ENCODE measurements at regions not wholly inside any gene's neighbourhood (a gene's known extent, or its start where the extent isn't known, plus 50 kb on each side); places are given as distances from the start of the nearest gene placed in this dataset.

- Histone ChIP-seq H3K27ac (ENCODE audit: insufficient read depth, low read depth, low read length, poor library complexity, severe bottlenecking) (no peak overlapping the region), H3K4me1 (ENCODE audit: control insufficient read depth, insufficient read depth, low read length) (no peaks in the 10 kb centered on the region), H3K9me3 (ENCODE audit: control insufficient read depth, low read length) (no peaks in the 10 kb centered on the region), H3K27me3 (ENCODE audit: control insufficient read depth, insufficient read depth, low read length, poor library complexity, severe bottlenecking) (no peaks in the 10 kb centered on the region), H3K36me3 (ENCODE audit: control insufficient read depth, insufficient read depth, low read length) (no peaks in the 10 kb centered on the region), H3K4me3 (ENCODE audit: insufficient read depth, low read depth, low read length) (no peak overlapping the region)
- 92 to 97% methylated on average over 2 of the region's 2 CpGs for WGBS, 2 experiments
These were observed 465.4 kb upstream of the CCL2 start for GRCh38 chr17:33789658-33790057.

GRCh38 chr17:33797181-33797580 is 457.9 kb upstream of the CCL2 start:
- Histone ChIP-seq H3K4me1 (ENCODE audit: control insufficient read depth, insufficient read depth, low read length) (no peaks in the 10 kb centered on the region), H3K9me3 (ENCODE audit: control insufficient read depth, low read length) (no peaks in the 10 kb centered on the region), H3K36me3 (ENCODE audit: control insufficient read depth, insufficient read depth, low read length) (no peaks in the 10 kb centered on the region), H3K27me3 (ENCODE audit: control insufficient read depth, insufficient read depth, low read length, poor library complexity, severe bottlenecking) (no peaks in the 10 kb centered on the region), H3K4me3 (ENCODE audit: insufficient read depth, low read depth, low read length) (no peak overlapping the region), H3K27ac (ENCODE audit: insufficient read depth, low read depth, low read length, poor library complexity, severe bottlenecking) (no peak overlapping the region)
- 93 to 94% methylated on average over 3 to 4 of the region's 4 CpGs for WGBS, 2 experiments

GRCh38 chr17:33798308-33798707 is 456.8 kb upstream of the CCL2 start:
- WGBS, 2 experiments: 91 to 95% methylated on average over 5 of the region's 5 CpGs
- Histone ChIP-seq H3K4me1 (ENCODE audit: control insufficient read depth, insufficient read depth, low read length) (no peaks in the 10 kb centered on the region), H3K27me3 (ENCODE audit: control insufficient read depth, insufficient read depth, low read length, poor library complexity, severe bottlenecking) (no peaks in the 10 kb centered on the region), H3K9me3 (ENCODE audit: control insufficient read depth, low read length) (no peaks in the 10 kb centered on the region), H3K27ac (ENCODE audit: insufficient read depth, low read depth, low read length, poor library complexity, severe bottlenecking) (no peak overlapping the region), H3K36me3 (ENCODE audit: control insufficient read depth, insufficient read depth, low read length) (no peaks in the 10 kb centered on the region), H3K4me3 (ENCODE audit: insufficient read depth, low read depth, low read length) (no peak overlapping the region)

- Histone ChIP-seq H3K4me1 (ENCODE audit: control insufficient read depth, insufficient read depth, low read length) (no peaks in the 10 kb centered on the region), H3K36me3 (ENCODE audit: control insufficient read depth, insufficient read depth, low read length) (no peaks in the 10 kb centered on the region), H3K27ac (ENCODE audit: insufficient read depth, low read depth, low read length, poor library complexity, severe bottlenecking) (no peak overlapping the region), H3K4me3 (ENCODE audit: insufficient read depth, low read depth, low read length) (no peak overlapping the region), H3K27me3 (ENCODE audit: control insufficient read depth, insufficient read depth, low read length, poor library complexity, severe bottlenecking) (no peaks in the 10 kb centered on the region), H3K9me3 (ENCODE audit: control insufficient read depth, low read length) (no peaks in the 10 kb centered on the region)
- 89 to 92% methylated on average over 10 of the region's 10 CpGs for WGBS, 2 experiments
These were observed 452.5 kb upstream of the CCL2 start for GRCh38 chr17:33802349-33803198.

- no peaks in the 10 kb centered on the region for H3K4me1 ChIP-seq (ENCODE audit: control insufficient read depth, insufficient read depth, low read length)
- H3K4me3 ChIP-seq (ENCODE audit: insufficient read depth, low read depth, low read length): no peak overlapping the region
- WGBS, 2 experiments: 91 to 98% methylated on average over 2 of the region's 2 CpGs
- H3K36me3 ChIP-seq (ENCODE audit: control insufficient read depth, insufficient read depth, low read length): no peaks in the 10 kb centered on the region
- H3K9me3 ChIP-seq (ENCODE audit: control insufficient read depth, low read length): no peaks in the 10 kb centered on the region
- no peak overlapping the region for H3K27ac ChIP-seq (ENCODE audit: insufficient read depth, low read depth, low read length, poor library complexity, severe bottlenecking)
- no peaks in the 10 kb centered on the region for H3K27me3 ChIP-seq (ENCODE audit: control insufficient read depth, insufficient read depth, low read length, poor library complexity, severe bottlenecking)
These were observed 451.8 kb upstream of the CCL2 start for GRCh38 chr17:33803199-33803685.

GRCh38 chr17:33803686-33804085 is 451.4 kb upstream of the CCL2 start:
- H3K9me3 ChIP-seq (ENCODE audit: control insufficient read depth, low read length): no peaks in the 10 kb centered on the region
- no peaks in the 10 kb centered on the region for H3K4me1 ChIP-seq (ENCODE audit: control insufficient read depth, insufficient read depth, low read length)
- 94 to 98% methylated on average over 2 of the region's 2 CpGs for WGBS, 2 experiments
- no peak overlapping the region for H3K4me3 ChIP-seq (ENCODE audit: insufficient read depth, low read depth, low read length)
- no peaks in the 10 kb centered on the region for H3K27me3 ChIP-seq (ENCODE audit: control insufficient read depth, insufficient read depth, low read length, poor library complexity, severe bottlenecking)
- H3K36me3 ChIP-seq (ENCODE audit: control insufficient read depth, insufficient read depth, low read length): no peaks in the 10 kb centered on the region
- no peak overlapping the region for H3K27ac ChIP-seq (ENCODE audit: insufficient read depth, low read depth, low read length, poor library complexity, severe bottlenecking)

- H3K27me3 ChIP-seq (ENCODE audit: control insufficient read depth, insufficient read depth, low read length, poor library complexity, severe bottlenecking): no peaks in the 10 kb centered on the region
- no peaks in the 10 kb centered on the region for H3K4me1 ChIP-seq (ENCODE audit: control insufficient read depth, insufficient read depth, low read length)
- 95 to 98% methylated on average over 4 of the region's 4 CpGs for WGBS, 2 experiments
- H3K4me3 ChIP-seq (ENCODE audit: insufficient read depth, low read depth, low read length): no peak overlapping the region
- no peak overlapping the region for H3K27ac ChIP-seq (ENCODE audit: insufficient read depth, low read depth, low read length, poor library complexity, severe bottlenecking)
- no peaks in the 10 kb centered on the region for H3K36me3 ChIP-seq (ENCODE audit: control insufficient read depth, insufficient read depth, low read length)
- H3K9me3 ChIP-seq (ENCODE audit: control insufficient read depth, low read length): no peaks in the 10 kb centered on the region
These were observed 450.7 kb upstream of the CCL2 start for GRCh38 chr17:33804401-33804800.

- H3K27ac ChIP-seq (ENCODE audit: insufficient read depth, low read depth, low read length, poor library complexity, severe bottlenecking): no peak overlapping the region
- no peaks in the 10 kb centered on the region for H3K27me3 ChIP-seq (ENCODE audit: control insufficient read depth, insufficient read depth, low read length, poor library complexity, severe bottlenecking)
- no peak overlapping the region for H3K4me3 ChIP-seq (ENCODE audit: insufficient read depth, low read depth, low read length)
- H3K9me3 ChIP-seq (ENCODE audit: control insufficient read depth, low read length): no peaks in the 10 kb centered on the region
- H3K36me3 ChIP-seq (ENCODE audit: control insufficient read depth, insufficient read depth, low read length): no peaks in the 10 kb centered on the region
- H3K4me1 ChIP-seq (ENCODE audit: control insufficient read depth, insufficient read depth, low read length): peaks cover 7% of the 10 kb centered on the region
These were observed 448.5 kb upstream of the CCL2 start for GRCh38 chr17:33806631-33807030.

- no peaks in the 10 kb centered on the region for H3K27me3 ChIP-seq (ENCODE audit: control insufficient read depth, insufficient read depth, low read length, poor library complexity, severe bottlenecking)
- H3K27ac ChIP-seq (ENCODE audit: insufficient read depth, low read depth, low read length, poor library complexity, severe bottlenecking): no peak overlapping the region
- H3K4me3 ChIP-seq (ENCODE audit: insufficient read depth, low read depth, low read length): no peak overlapping the region
- no peaks in the 10 kb centered on the region for H3K9me3 ChIP-seq (ENCODE audit: control insufficient read depth, low read length)
- no peaks in the 10 kb centered on the region for H3K36me3 ChIP-seq (ENCODE audit: control insufficient read depth, insufficient read depth, low read length)
- peaks cover 14% of the 10 kb centered on the region for H3K4me1 ChIP-seq (ENCODE audit: control insufficient read depth, insufficient read depth, low read length)
These were observed 445.3 kb upstream of the CCL2 start for GRCh38 chr17:33809748-33810147.

GRCh38 chr17:33811004-33811760 is 443.9 kb upstream of the CCL2 start:
- Histone ChIP-seq H3K27me3 (ENCODE audit: control insufficient read depth, insufficient read depth, low read length, poor library complexity, severe bottlenecking) (no peaks in the 10 kb centered on the region), H3K4me3 (ENCODE audit: insufficient read depth, low read depth, low read length) (no peak overlapping the region), H3K4me1 (ENCODE audit: control insufficient read depth, insufficient read depth, low read length) (peaks cover 14% of the 10 kb centered on the region), H3K36me3 (ENCODE audit: control insufficient read depth, insufficient read depth, low read length) (no peaks in the 10 kb centered on the region), H3K9me3 (ENCODE audit: control insufficient read depth, low read length) (no peaks in the 10 kb centered on the region), H3K27ac (ENCODE audit: insufficient read depth, low read depth, low read length, poor library complexity, severe bottlenecking) (no peak overlapping the region)
- 85 to 87% methylated on average over 7 of the region's 7 CpGs for WGBS, 2 experiments
